Ishikawa (cell line): ENCODE measurements at regions not wholly inside any gene's neighbourhood (a gene's known extent, or its start where the extent isn't known, plus 50 kb on each side); places are given as distances from the start of the nearest gene placed in this dataset.

ENCODE experiments used
- CREB1 ChIP-seq: IDR thresholded peaks from 2 replicates; pipeline ENCODE4 v1.6.1; 2012; ENCODE audit warnings: low read depth
- EP300 ChIP-seq: IDR thresholded peaks from 2 replicates; pipeline ENCODE4 v1.6.1; 2012; ENCODE audit warnings: borderline replicate concordance
- MAX ChIP-seq: IDR thresholded peaks from 2 replicates; pipeline ENCODE4 v1.6.1; 2012
- NFIC ChIP-seq: IDR thresholded peaks from 2 replicates; pipeline ENCODE4 v1.6.1; 2012
- RAD21 ChIP-seq: IDR thresholded peaks from 2 replicates; pipeline ENCODE4 v1.6.1; 2012; ENCODE audit warnings: low read depth
- REST ChIP-seq: IDR thresholded peaks from 2 replicates; pipeline ENCODE4 v1.6.1; 2012; ENCODE audit warnings: low read depth, mild to moderate bottlenecking
- TEAD4 ChIP-seq: IDR thresholded peaks from 2 replicates; pipeline ENCODE4 v1.6.1; 2012
- YY1 ChIP-seq: IDR thresholded peaks from 2 replicates; pipeline ENCODE4 v1.6.1; 2012; ENCODE audit warnings: low read depth

GRCh38 chr6:120908767-120909166 is 425.5 kb downstream of the TBC1D32 start:
- TF ChIP-seq NFIC (no peak), REST (no peak), MAX (no peak), EP300 (no peak), CREB1 (no peak), YY1 (no peak), RAD21 (no peak), TEAD4 (no peak)
